ENCODE measurements at regions not wholly inside any gene's neighbourhood (a gene's known extent, or its start where the extent isn't known, plus 50 kb on each side); places are given as distances from the start of the nearest gene placed in this dataset.
A peak's percentile ranks its signal among the peaks of the same experiment; 100 is the strongest.

- no peak for DNase-seq
These were observed 100.7 kb upstream of the MVB12B start for GRCh38 chr9:126225611-126226609.

DNA sequence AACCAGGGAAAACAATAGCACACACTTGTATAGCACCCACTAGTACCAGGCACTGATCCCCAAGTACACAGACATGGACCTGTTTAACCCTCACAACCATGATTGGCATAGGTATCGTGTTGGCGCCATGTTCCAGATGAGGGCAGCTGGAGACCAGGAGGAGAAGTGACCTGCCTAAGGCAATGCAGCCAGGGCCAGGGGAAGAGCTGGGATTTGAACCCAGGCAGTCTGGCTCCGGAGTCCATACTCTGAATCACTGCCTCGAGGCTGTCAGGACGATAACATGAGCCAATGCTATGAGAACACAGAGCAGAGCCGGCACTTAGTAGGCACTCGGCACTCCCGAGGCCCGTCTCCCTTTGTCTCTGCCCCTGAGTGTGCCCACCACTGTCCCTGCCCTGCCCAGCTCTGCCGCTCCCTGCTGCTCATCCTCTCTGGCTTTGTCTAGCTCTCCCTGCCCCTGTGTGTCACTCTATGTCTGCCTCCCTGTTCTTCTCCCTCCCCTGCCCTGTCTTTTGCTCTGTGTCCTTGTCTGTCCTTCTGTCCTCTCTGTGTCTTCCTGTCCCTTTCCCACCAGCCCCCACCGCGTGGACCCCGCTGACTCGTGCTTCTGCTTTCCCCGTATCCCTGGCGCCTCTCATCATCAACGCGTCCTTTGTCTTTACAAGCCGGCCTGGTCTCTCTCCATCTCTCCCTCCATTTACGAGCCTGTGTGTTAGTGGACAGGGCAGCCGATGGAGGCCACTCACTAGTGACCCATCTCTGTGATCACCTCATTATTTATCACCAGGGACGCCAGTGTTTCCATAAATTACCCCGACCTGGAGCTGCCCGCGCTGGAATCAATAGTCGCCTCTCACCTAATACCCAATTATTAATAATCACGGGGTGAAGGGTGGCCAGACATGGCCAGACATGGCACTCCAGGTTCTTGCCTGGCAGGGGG, 99.4 kb upstream of the MVB12B start:
- DNase-seq, result no peak

DNA sequence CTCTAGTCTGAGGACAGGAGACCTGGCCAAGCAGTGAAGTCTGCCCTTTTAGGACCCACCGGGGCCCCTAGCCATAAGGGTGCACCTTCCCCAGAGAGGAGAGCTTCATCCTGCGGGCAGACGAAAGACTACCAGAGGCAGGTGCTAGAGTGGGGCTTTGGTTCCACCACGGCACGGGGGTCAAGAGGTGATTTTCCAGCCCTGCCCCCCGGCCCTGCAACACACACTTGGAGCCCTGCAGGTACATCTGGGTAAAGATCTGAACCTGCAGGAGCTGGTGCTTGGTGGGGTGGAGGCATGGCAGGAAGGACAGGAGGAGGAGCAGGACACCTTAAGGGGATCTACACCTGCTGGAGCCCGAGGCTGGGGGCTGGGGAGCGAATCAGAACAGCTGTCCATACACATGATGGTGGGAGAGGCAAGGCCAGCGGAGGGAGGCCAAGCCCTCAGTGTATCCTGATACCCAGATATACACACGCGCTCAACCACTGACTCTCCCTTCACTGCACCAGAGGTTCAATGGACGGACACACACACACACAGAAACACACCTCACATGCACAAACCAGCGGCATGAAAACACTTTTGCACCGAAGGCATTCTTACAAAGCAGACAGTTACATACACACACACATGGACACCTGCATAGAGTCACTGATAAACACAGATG, 98.4 kb upstream of the MVB12B start:
- no peak for DNase-seq

DNA sequence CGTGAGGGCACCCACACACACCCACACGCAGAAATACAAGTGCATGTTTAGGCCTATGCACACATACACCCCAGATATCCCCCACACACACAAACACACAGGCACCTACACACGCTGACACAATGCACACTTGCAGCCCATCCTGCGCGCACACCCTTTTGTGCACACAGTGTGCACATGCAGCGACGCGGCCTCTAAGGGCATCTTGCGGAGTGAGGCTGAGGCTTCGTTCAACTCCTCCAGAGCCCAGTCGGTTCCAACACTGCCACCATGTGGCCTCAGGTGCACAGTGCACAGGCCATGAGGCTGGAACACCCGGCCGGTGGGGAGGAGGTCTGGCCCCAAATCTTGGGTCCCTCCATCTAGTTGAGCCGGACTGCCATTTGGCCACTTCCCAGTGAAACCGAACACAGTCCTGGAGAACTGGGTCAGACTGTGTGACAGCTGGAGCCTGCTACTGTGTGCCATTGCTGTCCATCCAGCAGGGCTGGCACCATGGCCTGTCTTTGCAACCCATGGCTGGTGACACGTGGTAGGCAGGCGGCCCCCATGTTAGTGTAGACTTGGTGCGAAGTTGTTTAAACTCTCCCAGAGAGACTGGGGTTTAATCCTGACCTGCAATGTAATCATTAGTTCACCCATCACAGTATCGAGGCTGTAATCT, 97.7 kb upstream of the MVB12B start:
- DNase-seq, result peak; percentile 29 to 40

DNA sequence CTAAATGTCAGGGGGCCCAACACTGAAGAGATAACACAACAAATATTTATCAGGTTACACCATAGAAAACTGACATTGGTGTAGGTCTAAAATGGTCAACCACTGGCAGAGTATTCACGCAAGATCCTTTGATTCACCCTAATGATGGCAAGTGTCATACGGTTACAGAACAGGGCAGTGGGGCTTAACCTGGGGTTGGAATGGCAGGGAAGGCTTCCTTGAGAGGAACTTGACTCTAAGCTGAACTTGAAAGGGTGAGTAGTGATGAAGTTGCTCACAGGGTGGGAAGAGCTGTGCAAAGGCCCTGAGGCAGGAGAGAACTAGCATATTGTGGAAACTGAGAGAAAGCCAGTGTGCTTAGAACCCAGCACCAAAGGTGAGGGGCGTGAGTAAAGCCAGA, 97.1 kb upstream of the MVB12B start:
- no peak for DNase-seq

DNA sequence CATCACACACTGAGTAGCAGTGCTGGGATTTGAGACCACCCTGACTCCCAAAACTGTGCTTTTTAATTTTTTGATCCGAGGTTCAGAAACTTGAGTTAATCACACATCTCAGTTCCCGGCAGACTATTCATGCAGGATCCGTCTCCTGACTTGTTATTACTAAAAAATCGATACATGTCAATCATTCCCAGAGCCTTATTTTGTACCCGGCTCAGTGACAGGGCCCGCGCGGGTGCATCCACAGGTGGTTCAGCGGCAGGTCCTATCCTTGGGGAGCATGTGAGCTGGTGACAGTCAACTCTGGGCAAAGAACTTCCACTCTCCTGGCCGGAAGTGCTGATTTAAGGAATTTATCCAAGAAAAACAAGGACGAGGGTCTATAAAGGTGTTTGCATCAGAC, 95.9 kb upstream of the MVB12B start:
- no peak for DNase-seq

- DNase-seq, result no peak
These were observed 94.2 kb upstream of the MVB12B start for GRCh38 chr9:126232461-126232860.

GRCh38 chr9:126233175-126233574, 93.5 kb upstream of the MVB12B start:
- no peak for DNase-seq

DNA sequence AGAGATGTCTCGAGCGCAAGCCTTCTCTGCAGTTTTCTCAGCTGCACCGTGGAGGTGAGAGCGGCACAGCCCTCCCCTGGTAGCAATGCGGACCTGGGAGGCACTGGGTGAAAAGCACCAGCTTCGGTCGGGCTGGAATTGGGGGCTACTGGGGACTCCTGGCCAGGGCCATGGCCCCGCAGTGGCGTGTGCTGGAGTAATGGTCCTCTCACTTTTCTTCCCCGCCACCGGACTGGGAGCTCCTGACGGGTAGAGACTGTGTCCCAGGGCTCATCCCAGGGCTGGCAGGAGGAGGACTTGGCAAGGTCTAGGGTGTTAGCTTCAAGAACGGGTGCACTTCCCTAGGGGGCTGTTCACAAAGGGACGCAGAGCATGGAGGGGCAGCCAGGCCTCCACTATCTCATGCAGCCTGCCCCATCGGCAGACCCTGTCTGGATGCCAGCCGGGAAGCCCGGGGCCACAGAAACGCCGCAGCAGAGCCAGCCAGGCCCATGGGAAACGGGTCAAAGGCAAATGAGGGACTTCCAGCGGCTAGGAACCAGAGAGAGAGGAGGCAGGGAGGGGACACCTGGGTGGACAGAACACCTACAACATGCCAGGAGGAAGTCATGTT, 92.6 kb upstream of the MVB12B start:
- no peak for DNase-seq

DNA sequence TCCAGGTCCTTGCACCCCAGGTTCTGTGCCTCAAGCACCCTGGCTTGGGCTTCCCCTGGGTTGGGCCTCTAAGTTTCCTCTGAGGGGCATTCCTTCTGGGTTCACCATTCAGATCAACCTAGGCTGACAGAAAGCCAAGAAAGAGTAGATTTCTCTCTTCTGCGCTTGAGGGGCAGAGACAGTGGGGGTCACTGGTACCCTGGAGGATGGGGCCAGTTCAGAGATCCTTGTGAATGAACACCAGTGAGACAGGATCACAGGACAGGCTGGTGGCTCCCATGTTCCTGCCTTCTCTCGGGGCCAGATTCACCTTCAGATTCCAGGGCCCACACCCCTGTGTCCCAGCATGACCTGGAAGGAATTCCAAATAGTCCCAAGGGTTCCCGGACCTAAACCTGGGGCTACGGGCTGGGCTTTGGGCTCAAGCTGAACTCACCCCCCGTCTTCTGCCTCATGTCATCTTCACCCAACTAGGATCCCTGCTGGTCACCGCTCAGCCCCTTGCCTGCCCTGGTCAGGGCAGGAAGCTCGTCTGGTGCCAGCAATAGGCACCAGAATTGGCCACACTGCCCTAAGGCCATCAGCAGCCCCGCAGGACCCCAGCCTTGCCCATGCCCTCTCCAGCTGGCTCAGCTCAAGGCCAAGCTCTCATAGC, 91.8 kb upstream of the MVB12B start:
- DNase-seq, result no peak

DNA sequence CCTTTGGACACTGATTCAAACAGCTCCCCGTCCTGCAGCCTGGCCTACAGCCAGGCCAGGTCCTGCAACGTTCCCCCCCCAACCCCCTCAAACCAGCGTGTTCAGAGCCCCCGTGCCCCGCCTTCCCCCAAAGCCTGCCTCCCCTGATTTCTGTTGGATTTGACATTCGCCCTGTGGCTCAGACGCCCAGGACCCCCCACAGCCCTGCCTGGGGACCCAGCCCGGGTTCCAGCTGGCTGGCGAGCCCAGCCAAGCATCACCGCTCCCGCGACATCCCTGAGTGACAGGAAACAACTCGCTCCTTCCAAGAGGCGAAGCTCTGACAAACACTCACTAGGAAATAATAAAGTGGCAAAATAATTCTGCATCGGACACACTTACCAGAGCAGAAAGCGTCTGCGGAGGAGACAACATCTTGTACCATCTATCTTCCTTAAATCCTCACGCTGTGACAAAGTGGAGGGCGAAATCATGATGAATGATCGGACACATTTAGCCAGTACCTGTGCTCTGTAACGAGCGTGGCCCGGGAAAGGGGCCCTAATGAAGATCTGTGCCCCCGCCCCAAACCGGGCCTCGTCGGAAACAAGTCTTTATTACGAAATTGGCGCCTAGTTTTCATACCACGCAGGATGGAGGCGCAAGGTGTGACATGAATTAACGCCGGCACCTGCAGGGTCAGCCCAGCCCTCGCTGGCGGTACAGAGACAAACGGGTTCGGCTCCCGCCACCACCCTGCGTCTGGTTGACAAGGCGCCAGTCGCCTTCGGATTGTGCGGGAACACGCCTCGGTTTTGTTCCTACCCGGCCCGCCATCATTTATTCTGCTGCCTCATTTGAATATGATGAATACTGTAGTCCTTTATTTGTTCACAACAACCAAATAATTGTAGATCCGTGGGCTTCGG, 91.0 kb upstream of the MVB12B start:
- no peak for DNase-seq

GRCh38 chr9:126236273-126236672, 90.4 kb upstream of the MVB12B start:
- DNase-seq, result no peak

- no peak for DNase-seq
These were observed 88.2 kb upstream of the MVB12B start for GRCh38 chr9:126238415-126238814.

- DNase-seq, result no peak
These were observed 87.1 kb upstream of the MVB12B start for GRCh38 chr9:126239515-126239914.

- DNase-seq, result no peak
These were observed 85.8 kb upstream of the MVB12B start for GRCh38 chr9:126240835-126241234.

DNA sequence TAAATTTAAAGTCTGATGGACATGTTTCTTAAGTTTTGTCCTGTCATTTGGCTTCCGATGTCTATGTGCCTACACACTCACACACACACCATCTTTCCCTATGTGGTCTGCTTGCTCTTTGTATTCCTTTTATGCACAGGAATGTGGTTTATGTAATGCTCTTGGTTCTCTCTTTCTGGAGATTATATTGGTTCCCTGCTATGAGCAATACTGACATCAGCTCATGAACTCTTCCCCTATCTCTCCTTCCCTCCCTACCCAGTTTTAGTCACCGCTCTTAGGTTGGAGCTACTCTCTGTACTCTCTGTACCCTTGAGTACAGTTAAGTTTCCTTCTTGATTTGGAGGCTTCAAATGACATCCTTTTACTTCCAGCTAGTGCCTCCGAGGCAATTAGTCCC, 77.9 kb upstream of the MVB12B start:
- DNase-seq, result no peak

DNA sequence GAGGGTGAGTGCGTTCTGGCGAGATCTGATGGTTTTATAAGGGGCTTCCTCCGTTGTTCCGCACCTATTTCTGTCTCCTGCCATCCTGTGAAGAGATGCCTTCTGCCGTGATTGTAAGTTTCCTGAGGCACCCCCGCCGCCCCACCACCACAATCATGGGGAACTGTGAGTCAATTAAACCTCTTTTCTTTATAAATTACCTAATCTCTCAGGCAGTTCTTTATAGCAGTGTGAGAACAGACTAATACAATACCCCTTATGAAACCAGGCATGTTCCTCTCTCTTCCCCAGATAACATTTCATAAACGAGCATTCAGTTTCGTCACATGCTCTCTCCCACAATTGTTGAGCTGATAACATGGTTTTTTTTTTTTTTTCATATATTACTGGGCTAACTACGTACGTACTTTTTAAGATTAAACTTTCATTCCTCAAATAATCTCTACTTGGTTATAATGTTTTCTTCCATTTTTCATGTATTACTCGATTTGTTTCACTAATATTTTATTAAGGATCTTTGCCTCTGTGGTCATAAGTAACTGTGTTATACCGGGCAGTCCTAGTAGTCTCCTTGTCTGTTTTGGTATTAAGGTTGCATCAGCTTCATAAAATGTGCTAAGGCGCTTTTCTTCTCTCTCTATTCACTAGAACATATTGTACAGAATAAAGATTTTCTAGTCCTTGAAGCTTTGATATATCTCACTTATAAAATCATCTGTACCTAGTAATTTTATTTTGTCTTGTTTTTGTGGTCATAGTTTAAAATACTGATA, 64.9 kb upstream of the MVB12B start:
- DNase-seq, result no peak

DNA sequence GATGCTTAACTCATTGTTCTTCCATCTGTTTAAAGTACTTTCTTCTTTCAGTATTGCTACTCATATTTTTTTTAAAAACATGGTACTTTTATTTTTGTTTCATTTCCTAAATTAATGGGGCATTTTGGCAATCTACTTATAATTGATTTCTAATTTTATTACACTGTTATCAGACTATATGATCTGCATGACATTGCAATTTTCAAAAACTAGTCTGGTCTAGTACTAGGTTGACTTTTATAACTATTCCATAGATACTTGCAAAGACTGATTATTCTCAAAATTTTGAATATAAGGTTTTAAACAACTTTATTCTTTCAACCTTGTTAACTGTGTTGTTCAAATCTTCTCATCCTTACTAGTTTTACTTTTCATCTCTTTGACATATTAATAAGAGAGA, 63.9 kb upstream of the MVB12B start:
- DNase-seq, result no peak

GRCh38 chr9:126270556-126270955, 56.1 kb upstream of the MVB12B start:
- no peak for DNase-seq
